ENCODE measurements at regions not wholly inside any gene's neighbourhood (a gene's known extent, or its start where the extent isn't known, plus 50 kb on each side); places are given as distances from the start of the nearest gene placed in this dataset.

GRCh38 chr20:63121749-63122405 is 94.1 kb downstream of the YTHDF1 start:
- TF ChIP-seq ZFX (IDR thresholded peaks at IDR 0.05) = no peak
- TF ChIP-seq, protein P1, sequence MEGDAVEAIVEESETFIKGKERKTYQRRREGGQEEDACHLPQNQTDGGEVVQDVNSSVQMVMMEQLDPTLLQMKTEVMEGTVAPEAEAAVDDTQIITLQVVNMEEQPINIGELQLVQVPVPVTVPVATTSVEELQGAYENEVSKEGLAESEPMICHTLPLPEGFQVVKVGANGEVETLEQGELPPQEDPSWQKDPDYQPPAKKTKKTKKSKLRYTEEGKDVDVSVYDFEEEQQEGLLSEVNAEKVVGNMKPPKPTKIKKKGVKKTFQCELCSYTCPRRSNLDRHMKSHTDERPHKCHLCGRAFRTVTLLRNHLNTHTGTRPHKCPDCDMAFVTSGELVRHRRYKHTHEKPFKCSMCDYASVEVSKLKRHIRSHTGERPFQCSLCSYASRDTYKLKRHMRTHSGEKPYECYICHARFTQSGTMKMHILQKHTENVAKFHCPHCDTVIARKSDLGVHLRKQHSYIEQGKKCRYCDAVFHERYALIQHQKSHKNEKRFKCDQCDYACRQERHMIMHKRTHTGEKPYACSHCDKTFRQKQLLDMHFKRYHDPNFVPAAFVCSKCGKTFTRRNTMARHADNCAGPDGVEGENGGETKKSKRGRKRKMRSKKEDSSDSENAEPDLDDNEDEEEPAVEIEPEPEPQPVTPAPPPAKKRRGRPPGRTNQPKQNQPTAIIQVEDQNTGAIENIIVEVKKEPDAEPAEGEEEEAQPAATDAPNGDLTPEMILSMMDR (conservative IDR thresholded peaks at IDR 0.05) = no peak
- H3K27ac ChIP-seq = no peak overlapping the region

DNA sequence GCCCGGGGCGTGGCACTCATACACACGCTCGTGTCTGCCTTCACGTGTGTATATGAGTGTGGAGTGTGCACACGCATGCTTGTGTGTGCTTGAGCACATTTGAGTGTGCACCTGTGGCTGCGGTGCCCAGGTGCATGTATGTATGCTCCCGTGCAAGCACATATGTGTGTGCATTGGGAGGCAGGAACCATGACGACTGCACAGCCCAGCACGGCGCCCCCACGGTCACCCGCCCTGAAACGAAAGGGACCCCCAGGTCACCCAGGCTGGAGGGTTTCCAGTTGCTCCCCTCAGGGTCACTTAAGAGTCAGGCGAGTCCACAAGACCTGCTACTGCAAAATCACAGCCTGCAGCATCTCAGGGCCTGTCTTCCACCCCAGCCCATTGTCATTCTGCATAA is 94.7 kb downstream of the YTHDF1 start:
- H3K27ac ChIP-seq = no peak overlapping the region
- TF ChIP-seq, protein P1 (conservative IDR thresholded peaks at IDR 0.05) = no peak
- no peak for TF ChIP-seq ZFX (IDR thresholded peaks at IDR 0.05)

DNA sequence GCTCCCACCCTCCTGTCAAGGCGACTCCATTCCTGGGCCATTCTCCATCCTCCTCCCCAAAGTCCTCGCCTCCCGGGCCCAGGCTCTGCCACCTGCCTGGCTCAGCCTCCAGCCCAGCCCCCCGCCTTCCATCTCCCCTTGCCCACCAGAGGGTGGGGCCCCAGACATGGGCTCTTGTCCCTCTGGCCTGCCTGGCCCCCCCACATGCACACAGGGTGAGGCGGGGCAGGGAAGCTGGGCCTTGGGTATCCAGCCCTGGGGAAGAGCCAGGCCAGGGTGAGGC is 95.2 kb downstream of the YTHDF1 start:
- TF ChIP-seq, protein P1 (conservative IDR thresholded peaks at IDR 0.05) = no peak
- TF ChIP-seq ZFX (IDR thresholded peaks at IDR 0.05) = no peak
- no peak overlapping the region for H3K27ac ChIP-seq

DNA sequence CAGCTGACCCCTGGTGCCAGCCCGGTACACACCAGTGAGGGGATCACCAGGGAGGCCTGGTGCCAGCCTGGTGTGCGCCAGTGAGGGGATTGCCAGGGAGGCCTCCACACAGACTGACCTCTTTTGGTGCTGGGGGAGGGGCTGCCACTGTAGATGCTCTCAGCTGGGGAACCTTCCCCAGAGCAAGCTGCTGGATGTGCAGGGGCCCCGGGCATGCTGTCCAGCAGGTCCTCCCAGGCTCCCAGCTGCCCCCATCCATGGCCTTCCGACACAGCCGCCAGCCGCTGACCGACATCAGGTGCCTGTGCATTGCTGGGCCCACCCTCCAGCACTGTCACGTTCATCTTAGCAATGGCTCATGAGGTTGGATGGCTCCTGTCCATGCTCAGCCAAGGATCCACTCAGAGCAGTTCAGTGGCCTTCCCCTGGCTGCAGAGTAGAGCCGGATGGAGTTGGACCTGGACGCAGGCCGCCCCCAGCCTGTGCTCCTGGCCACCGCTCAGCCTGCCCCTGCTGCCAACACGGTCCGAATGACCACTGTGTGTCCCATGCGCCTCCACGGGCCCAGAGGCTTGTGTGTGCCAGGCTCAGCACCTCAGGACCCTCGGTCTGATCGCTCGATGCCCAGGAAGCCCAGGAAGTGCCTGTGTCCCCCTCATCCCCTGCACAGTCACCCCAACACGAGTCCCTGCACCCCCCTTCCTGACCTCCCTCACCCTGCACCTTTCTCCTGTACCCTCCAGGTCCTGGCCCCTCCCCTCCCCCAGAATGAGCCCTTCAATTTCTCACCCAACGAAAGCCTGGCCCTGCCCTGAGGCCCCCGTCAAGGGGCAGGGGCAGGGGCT is 95.7 kb downstream of the YTHDF1 start:
- H3K27ac ChIP-seq = no peak overlapping the region
- TF ChIP-seq, protein P1 (conservative IDR thresholded peaks at IDR 0.05) = no peak
- no peak for TF ChIP-seq ZFX (IDR thresholded peaks at IDR 0.05)

- no peak for TF ChIP-seq ZFX (IDR thresholded peaks at IDR 0.05)
- TF ChIP-seq, protein P1 (conservative IDR thresholded peaks at IDR 0.05) = no peak
- no peak overlapping the region for H3K27ac ChIP-seq
Measured at GRCh38 chr20:63119121-63119962, 96.6 kb downstream of the YTHDF1 start.

GRCh38 chr20:63118303-63119120 is 97.4 kb downstream of the YTHDF1 start:
- TF ChIP-seq ZFX (IDR thresholded peaks at IDR 0.05) = no peak
- TF ChIP-seq, protein P1 (conservative IDR thresholded peaks at IDR 0.05) = no peak
- no peak overlapping the region for H3K27ac ChIP-seq

Measured in C4-2B (cell line).